HG02763 (cell line): ENCODE measurements at regions not wholly inside any gene's neighbourhood (a gene's known extent, or its start where the extent isn't known, plus 50 kb on each side); places are given as distances from the start of the nearest gene placed in this dataset.

Source experiments
- ATAC-seq: cut with Tn5 transposase; IDR thresholded peaks from one replicate; pipeline ENCODE4 v1.9.1; 2021; ENCODE audit warnings: mild to moderate bottlenecking, moderate library complexity; ENCODE audit not compliant: unreplicated experiment

DNA sequence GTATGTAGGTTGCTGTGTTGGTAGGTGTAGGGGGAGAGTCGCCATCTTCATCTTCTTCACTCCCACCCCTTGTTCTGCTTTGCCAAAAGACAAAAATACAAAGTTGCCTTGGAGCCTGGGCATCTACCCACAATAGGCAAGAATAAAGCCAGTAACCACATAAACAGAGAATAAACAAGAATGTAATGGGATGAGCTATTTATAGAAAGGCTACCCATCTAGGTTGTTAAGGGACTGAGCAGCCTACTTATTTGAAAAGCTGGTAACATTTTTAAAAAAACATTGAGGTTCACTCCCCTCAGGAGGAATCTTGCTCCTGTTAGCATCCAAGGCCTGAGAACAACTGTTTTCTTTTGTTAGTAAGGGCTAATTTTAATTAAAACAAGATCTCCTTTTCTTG lies 301.4 kb upstream of the STXBP5 start:
- no peak for ATAC-seq

DNA sequence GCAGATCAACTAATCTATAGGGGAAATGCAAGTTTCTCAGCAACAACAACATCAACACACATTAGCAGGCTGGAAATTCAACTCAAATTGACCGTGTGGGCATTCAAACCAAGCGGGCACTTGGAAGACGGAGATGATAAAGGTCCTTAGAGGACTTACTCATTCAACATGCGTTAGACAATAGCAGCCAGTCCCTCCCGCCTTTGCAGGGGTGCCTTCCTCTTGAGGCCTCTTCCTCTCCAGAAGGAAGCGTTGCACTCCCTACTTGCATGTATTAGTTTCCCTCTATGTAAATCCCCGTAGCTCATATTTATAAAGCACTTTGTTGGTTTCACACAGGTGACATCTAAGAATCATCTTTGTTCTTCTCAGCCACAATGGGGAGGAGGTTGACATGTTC lies 300.8 kb upstream of the STXBP5 start:
- no peak for ATAC-seq

GRCh38 chr6:146904596-146904995 lies 299.6 kb upstream of the STXBP5 start:
- ATAC-seq, result no peak

DNA sequence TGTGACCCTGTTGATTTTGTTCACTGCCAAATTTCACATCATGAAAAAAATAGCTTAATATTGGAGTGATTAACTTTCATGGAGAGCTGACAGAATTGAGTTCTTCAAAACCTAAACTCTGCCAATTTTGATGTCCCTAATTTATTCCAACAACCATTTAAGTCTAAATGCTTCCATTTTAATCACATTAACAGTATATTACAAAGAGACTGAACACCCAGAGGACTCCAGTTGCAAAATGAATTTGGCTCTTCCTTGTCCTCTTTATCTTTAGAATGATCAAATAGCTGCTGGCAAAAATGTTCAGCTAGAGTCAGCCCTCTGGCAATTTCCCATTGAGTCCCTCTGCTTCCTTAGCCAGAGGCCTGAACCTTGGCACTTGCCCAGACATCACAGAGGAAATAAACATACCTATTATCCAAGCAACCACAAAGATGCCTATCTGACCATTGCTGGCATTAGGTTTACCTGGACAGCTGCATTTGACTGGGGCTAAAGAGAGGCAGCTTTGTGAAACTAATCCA lies 299.0 kb upstream of the STXBP5 start:
- no peak for ATAC-seq

DNA sequence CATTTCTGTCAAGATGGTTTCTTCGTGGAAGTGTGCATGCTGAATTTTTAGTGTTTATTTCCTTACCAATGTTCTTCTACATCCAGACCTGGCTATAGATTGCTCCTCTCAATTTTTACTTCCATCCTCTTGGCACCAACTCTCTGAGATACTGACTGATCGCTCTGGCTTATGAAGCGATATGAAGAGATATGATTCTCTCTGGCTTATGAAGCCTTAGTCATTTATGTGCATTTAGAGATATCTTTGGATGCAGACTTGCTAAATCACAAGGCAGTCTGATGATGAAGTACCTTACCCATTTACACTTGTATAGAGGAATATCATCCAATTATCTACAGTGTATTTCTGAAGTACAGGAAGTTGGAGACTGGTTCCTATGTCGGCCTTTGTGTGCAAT lies 295.4 kb upstream of the STXBP5 start:
- ATAC-seq, result no peak

GRCh38 chr6:146909376-146909775 lies 294.8 kb upstream of the STXBP5 start:
- no peak for ATAC-seq

DNA sequence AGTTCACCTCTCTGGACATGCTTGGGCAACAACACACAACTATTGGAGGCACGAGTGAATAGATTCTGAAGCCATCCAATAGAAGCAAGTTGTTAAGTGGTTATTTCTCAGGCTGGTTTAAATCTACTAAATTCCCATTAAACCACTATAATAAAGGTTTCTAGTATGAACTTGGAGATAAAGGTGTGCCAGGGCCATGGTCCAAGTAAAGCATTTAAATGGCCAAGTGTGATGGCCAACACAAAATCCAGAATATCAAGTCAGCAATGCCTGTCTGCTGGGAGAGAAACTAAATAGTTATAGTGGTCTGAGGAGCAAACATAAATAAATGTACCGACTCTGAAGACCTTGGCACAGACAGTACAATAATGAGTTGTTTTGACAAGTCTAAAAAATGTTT lies 294.3 kb upstream of the STXBP5 start:
- no peak for ATAC-seq

- ATAC-seq, result no peak
These were observed 293.6 kb upstream of the STXBP5 start for GRCh38 chr6:146910611-146911010.

- ATAC-seq, result no peak
These were observed 292.5 kb upstream of the STXBP5 start for GRCh38 chr6:146911635-146912215.

- no peak for ATAC-seq
These were observed 291.2 kb upstream of the STXBP5 start for GRCh38 chr6:146912730-146913685.

DNA sequence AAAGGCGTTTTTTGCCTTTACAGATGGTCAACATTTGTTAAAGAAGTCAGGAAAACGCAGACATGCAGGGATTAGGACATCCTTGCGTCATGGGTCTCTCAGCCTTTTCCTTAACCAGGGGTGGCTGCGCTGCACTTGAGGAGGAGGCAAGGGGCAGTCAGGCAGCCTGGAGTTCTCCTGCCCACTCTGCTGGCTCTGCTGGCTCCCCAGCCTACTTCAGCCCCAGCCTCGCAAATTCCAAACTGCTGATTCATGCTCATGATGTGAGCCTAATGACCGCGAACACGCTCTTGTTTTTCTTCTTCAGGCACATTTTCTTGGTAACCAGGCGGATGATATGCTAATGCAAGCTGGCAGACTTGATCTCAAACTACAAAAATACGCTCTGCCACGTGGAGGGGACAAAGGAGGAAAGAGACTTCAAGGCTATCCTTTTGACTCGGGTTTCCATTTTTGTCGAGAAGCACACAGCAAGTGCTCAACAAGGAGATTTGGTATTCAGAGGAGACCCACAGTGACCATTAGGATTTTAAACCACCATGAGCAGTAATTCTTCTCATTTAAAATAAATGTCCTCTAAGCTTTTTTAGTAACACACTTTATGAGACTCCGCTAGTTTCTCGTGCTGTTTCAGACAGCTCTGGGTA lies 290.3 kb upstream of the STXBP5 start:
- ATAC-seq, result no peak

DNA sequence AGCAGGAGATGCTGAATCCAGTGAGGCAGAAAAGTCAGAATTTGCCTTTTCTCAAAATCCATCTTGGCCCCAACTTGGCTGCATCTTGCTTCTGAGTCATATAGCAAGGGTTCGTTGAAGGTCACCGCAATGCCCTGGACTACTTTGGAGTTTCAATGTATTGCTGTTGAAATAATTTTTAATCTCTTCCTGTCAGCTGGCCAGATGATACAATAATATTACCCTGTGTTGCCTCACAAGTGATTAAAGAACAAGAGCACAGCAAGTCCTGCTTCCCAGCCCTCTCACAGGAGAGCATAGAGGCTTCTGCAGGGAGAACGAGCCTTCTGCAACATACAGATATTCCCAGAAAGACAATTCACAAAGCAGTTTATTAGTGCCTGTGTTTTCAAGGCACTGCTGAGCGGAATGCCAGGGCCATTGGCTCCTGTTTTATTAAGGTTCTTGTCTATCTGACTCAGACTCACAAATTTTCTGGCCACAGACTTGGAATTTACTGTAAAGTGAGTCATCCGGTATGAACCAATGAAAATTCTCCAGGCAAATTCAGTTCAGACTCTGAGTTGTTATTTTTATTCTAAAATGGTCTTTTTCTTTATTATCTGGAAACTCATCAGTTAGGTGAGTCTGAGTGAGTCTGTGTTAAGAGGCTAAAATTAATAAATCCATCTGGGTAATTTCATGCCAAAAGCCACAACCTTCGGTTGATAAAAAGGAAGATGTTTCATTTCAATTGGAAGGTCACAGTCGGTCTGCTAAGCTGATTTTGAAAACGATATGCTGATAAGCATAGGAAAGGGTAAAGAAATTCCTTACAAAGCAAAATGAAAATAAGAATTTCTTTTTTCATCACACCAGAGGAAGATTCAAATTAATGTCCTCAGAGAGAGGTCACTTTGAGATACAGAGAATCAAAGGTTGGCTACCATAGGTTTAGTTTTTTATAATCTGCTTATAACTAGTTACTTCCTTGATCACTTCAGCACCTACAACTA lies 289.4 kb upstream of the STXBP5 start:
- no peak for ATAC-seq

GRCh38 chr6:146915671-146916127 lies 288.5 kb upstream of the STXBP5 start:
- no peak for ATAC-seq

GRCh38 chr6:146916435-146917025 lies 287.7 kb upstream of the STXBP5 start:
- ATAC-seq, result no peak

GRCh38 chr6:146917182-146917581 lies 287.0 kb upstream of the STXBP5 start:
- no peak for ATAC-seq

DNA sequence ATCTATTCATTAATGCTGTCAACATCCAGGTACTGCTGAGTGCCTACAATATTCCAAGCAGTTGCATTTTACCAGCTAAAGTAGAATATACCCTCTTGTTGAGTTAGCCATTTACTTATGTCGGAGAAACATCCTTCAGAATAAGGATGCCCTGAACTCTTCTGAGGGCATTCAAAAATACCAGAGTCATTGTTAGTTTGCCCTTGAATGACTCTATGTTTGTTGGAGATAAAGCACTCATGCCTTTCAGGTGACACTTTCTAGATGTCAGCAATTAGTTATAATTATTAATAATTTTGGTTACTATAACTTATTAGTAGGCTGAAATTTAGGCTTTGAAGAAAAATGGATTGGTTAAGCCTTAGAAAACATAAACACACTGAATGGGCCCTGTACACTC lies 286.2 kb upstream of the STXBP5 start:
- no peak for ATAC-seq

DNA sequence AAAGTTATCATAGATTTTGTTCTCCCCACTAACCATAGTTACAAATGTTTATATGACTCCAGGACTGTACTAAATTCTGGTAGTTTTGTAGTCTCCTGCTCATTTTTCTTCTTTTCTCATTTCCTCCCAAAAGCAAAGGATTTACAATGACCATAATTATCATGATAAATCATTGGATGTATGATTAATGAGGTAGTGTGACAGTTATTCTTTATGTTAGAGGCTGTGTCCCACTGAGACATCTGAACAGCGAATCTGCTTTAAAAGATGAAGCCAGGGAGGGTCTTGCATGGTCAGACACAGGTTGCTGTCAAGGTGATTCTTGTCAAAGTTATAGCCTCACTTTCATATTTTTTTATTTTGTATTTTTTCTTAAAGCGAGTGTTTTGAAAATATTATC lies 285.2 kb upstream of the STXBP5 start:
- no peak for ATAC-seq

GRCh38 chr6:146923205-146923833 lies 280.9 kb upstream of the STXBP5 start:
- ATAC-seq, result no peak

DNA sequence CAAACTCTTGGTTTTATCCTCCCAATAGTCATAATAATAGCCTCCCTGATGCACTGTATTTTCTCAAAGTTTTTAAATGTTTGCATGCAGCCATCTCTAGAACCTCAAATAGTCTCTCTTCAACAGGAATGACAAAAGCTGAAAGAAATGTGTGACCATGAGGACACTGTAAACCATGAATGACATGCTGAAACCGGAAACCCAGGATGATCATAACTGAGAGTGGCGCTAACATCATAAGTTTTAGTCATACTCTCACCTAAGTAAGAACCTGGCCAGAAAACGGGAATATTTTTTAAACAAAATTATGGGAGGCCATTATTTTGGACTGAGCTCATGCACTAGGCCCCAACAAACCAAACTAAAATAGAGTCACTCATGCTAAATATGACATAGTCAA lies 278.4 kb upstream of the STXBP5 start:
- ATAC-seq, result no peak

DNA sequence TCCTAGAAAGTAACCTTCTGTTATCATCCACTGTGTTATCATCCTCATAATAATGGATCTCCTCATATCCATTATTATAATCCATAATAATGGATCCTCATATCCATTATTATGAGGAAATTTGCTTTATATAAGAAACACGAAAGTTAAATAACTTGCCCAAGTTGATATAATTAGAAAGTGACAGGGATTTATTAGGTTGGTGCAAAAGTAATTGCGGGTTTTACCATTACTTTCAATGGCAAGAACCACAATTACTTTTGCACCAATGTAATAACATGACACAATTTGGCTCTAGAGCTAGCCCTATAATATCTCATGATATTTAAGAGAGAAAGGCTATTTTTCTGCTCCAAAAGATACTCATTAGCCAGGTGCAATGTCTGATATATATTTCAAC lies 275.7 kb upstream of the STXBP5 start:
- no peak for ATAC-seq
